GM19025 (cell line): ENCODE measurements at regions not wholly inside any gene's neighbourhood (a gene's known extent, or its start where the extent isn't known, plus 50 kb on each side); places are given as distances from the start of the nearest gene placed in this dataset.

ENCODE experiments used
- ATAC-seq: cut with Tn5 transposase; IDR thresholded peaks from one replicate; pipeline ENCODE4 v1.9.1; 2021; ENCODE audit warnings: mild to moderate bottlenecking, low read depth, moderate library complexity; ENCODE audit not compliant: unreplicated experiment

DNA sequence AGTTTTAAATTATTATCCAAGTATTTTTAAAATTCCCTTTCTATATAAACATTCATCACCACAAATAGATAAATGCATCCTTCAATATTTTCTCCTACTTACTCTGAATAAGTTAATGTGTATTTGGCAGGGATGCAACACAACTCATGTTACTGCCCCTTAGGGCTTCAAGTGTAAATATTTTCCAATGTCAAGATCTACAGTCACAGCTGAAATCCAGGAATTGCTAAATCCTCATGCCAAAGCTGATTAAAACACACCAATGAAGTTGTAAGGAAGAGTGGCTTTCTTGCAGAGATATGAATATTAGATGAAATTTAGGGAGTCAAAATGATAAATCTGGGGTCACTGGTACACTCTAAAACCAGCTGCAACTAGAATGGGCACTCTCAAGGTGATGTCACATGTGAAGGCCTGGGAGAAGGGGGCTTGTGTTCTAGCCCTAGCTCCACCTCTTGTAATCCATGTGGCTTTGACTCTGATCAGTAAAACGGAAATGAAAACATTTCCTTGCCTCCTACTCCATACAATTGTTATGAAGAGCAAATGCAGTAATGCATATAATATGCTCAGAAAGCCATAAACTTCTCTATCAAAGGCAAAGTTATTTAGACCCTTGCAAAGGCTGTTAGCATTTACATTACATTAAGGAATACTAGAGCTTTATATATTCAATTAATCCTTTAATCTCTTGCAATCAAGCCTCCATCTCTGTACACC, 228.1 kb upstream of the NFE2L3 start:
- no peak for ATAC-seq

DNA sequence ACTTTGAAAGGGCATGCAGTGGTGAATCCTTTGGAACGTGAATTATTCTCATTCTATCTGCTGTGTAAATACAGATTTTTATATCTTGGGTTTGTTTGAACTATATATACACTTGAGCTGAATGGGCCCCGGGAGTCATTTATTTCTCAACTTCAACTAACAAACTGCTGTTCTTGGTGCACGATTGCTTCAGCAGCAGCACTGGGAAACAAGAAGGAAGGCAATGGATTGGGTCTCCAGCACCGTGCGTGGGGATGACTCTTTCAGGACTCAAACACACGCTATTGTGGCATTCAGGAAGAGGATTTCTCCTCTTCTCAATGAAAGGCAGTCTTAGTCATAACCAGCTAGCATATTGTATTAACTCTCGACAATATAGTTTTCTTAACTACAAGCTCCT, 226.0 kb upstream of the NFE2L3 start:
- ATAC-seq, result no peak

DNA sequence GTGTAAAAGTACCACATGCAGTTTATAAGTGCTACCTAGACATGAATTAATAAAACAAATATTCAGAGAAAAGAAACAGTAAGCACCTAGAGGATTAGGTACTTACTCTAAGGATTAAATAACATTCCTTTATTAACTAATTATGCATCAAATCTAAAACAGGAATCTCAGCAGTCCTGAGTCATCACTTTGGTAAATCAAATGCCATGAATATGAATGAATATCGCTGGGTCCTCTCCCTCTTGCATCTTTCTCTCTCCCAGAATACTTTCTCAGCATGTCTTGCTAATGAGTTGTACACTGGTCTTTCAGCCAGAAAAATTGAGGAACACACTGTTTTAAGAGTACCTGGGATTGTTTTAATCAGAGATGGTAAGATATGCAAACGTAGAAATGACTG, 225.5 kb upstream of the NFE2L3 start:
- ATAC-seq, result no peak

DNA sequence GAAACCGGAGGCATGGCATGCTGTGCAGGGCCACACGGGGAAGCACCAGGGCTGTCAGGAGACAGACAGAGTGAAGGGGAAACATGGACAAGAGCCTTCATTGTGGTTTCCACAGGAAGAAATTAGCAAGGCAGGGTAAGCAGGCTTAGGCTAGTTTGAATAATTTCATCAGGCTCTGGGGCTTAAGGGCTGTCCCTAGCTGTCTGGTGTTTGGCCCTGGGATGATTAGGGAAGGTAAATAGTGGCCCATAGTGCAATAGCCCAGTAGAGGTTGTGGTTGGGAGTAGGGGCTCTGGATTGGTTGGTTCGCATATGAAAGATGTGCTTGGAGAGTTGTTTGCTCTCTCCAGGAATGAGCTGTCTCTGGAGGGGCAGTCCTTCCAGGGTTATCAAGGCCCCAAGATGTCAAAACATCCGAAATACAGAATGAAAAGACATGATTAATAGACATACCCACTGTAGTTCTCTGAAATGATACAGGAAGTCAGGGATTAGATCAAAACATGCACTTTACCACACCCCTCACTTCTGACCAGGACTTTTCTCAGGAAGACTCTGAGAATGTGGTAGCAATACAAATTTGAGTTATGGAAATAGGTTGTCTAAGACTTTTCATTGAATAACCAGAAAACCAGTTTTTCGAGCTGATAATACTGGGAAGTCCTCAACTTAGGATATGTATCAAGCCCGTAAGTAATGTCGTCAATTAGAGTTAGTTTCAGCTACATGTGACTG, 224.9 kb upstream of the NFE2L3 start:
- ATAC-seq, result no peak

DNA sequence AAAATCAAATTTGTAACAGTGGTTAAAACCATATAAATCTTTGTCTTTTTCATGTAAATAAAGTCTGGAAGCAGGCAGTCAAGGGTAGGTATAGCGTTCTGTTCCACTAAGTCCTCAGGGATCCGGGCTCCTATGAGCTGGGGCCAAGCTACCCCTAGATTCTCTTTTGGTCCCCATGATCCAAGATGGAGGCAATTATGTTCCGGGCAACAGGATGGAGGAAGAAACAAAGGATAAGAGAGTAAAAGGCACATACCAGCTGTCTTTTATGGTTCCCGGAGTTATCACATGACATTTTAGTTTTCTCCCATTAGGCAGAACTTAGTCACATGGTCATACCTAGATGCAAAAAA, 224.4 kb upstream of the NFE2L3 start:
- no peak for ATAC-seq

DNA sequence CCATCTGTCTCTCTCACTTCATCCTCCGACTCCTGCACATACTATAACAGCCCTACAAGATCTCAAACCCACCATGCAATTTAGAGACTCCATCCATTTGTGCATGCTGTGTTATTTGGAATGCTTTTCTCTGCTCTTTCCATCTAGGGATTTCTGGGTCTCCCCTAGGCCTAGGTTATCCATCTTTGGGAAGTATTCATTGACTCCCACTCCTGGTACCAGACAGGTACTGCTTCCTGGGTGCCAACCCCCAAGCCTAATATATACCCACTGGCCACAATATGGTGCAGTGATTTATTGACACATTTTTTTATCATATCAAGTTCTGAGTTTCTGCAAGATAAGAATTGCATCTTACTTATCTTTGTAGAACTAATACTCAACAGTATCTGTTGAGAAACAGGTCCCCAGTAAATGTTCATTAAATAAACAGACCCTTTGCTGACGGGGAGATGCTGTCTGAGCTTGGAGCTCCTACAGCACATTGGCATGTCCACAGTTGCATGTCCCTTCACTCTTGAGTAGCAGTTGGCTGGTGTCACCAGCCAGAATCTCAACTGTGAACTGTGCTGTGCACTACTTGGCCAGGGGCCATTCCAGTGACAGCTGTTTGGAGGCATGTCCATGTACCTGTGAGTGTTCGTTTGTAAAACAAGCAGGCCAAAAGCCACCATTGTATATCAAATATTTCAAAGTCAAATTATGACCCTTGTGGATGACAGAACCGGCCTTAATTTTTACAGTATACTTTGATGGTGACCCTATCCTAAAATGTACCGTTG, 223.3 kb upstream of the NFE2L3 start:
- no peak for ATAC-seq

- no peak for ATAC-seq
Measured at GRCh38 chr7:25929448-25929847, 222.6 kb upstream of the NFE2L3 start.

GRCh38 chr7:25930492-25931048, 221.4 kb upstream of the NFE2L3 start:
- ATAC-seq, result no peak

DNA sequence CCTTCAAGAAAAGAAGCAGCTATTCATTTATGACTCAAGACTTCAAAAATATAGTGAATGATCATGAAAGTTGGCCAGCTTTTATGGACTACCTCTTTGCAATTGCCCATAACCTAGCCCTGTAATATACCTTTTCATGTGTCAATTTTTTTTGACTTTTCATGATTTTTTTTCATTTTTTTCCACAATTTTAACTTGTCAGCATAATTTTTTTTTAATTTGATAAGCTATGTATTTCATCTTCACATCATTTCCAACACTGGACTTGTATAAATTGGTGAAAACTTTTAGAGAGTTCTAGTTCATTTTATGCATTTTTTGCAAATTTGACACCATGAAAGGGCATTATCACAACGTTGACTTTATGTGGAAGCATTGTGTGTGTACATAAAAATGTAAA, 220.8 kb upstream of the NFE2L3 start:
- no peak for ATAC-seq

DNA sequence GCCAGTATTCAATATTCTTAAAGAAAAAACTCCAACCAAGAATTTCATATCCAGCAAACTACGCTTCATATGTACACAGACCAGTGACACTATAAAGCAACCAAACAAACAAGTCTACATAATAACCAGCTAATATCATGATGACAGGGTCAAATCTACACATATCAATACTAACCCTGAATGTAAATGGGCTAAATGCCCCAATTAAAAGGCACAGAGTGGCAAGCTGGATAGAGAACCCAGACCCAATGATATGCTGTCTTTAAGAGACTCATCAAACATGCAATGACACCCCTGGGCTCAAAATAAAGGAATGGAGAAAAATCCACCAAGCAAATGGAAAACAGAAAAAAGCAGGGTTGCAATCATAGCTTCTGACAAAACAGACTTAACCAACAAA, 218.1 kb upstream of the NFE2L3 start:
- ATAC-seq, result no peak

DNA sequence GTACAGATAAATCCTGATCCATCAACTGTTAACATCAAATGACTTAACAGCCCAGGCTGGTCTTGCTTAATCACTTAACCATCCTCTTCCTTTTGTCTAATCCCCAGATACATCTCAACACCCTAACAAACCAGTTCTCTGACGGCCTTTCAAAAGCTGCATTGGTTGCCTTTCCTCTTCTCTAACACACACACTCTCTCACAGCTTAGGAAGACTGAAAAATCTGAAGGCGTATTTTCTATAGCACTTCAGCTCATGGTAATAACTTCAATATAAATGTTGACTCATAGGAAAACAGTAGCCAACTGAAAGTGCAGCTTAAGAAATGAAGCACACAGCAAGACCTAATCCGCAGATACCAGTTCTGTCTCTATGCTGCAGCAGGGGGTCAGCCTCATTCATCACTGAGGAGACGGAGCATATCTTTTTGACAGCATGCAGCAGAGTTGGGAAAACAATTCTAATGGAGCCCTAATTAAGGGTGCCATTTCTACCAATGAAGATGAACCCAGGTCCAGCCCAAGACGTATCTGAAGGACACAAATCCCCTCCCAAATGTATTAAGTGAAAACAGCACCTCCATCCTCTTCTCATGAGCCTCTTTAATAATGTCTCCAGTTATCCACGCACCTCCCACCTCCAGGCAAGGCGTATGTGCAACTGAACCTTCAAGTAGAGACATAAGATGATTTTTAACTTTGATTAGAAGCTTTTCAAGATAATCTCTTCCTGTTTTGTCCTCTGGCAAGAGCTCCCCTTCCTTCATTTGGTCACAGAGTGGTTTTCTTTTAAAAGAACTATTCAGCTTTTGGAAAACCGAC, 211.7 kb upstream of the NFE2L3 start:
- ATAC-seq, result peak; percentile 18

GRCh38 chr7:25944777-25945515, 207.1 kb upstream of the NFE2L3 start:
- ATAC-seq, result no peak

GRCh38 chr7:25945608-25946007, 206.4 kb upstream of the NFE2L3 start:
- ATAC-seq, result no peak

DNA sequence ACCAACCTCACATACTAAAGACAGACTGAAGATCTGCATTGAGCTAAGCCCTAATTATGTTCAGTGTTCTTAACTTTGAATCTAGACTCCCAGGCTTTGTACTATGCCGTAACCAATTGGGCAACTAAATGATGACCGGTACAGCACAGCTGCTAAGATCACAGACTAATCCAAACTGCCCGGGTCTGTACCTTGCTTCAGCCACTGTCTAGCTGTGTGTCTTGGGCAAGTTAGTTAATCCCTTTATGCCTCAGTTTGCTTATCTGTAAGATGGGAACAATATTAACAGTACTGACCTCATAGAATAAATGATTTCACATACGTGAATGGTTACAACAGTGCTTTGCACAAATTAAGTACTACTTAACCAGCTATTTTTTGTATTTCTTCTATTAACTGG, 205.8 kb upstream of the NFE2L3 start:
- no peak for ATAC-seq

DNA sequence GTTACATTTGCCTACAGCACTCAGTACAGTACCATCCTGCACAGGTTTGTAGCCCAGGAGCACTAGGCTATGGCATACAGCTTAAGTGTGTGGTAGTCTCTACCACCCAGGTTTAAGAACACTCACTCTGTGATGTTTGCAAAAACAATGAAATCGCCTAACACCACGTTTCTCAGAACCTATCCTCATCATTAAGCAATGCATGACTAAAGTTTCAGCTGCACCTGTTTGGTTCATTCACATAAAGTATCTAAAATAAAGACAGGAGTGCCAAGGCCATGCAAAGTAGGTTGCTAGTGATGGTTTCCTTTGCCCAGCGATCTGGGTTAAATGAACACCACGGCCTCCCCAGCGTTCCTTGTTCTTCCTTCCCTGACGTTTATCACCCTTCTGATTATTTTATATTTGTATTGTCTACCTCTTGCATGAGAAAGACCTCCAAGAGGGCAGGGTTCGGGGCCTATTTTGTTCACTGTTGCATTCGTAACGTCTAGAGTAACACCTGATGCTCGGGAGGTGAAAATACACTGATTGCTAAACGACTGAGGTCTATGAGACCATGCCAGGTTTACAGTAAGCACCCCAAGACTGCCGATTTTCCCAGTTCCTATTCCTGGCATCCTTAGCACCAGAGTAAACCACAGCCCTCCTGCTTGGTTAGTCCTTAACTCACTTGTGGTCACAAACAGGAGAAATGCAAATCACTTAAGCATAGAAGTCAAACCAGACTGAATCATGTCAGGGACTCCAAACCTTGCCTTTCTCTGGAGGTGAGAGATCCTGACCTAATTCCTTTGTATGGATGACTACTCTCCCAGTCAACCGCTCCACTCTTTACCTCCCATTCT, 204.1 kb upstream of the NFE2L3 start:
- ATAC-seq, result no peak

DNA sequence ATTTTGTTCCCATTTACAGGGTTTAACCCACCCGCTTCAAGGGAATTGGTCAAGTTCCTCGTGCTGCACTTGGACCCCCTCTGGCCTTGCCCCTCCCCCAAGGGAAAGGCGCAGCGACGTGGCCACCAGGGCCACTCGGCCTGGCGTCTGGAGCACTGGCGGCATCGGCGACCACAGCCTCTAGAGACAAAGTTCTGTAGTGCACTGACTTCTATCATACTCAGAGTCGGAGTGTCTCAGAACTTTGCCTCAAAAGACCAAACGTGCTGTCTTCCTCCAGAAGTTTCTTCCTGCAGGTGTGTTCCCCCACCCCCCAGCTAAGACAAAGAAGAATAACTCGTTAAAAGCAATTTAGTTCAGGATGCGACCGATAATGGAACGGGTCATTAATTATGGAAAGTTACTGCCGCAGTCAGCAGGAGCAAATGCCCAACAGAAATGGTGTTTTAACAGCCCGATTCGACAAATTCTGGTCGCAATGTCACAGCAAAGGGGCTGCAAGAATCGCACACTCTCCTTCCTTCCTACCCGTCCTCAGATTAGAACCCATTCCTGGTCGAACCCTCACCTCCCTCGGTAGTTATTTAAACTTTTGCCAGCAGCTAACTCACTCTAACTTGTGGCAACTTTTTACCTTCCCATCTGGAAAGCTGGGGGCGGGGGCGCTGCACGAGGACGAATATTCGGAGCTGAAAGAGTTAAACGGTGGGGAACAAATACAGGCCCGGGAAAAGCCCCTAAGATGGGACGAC, 202.1 kb upstream of the NFE2L3 start:
- ATAC-seq, result no peak

DNA sequence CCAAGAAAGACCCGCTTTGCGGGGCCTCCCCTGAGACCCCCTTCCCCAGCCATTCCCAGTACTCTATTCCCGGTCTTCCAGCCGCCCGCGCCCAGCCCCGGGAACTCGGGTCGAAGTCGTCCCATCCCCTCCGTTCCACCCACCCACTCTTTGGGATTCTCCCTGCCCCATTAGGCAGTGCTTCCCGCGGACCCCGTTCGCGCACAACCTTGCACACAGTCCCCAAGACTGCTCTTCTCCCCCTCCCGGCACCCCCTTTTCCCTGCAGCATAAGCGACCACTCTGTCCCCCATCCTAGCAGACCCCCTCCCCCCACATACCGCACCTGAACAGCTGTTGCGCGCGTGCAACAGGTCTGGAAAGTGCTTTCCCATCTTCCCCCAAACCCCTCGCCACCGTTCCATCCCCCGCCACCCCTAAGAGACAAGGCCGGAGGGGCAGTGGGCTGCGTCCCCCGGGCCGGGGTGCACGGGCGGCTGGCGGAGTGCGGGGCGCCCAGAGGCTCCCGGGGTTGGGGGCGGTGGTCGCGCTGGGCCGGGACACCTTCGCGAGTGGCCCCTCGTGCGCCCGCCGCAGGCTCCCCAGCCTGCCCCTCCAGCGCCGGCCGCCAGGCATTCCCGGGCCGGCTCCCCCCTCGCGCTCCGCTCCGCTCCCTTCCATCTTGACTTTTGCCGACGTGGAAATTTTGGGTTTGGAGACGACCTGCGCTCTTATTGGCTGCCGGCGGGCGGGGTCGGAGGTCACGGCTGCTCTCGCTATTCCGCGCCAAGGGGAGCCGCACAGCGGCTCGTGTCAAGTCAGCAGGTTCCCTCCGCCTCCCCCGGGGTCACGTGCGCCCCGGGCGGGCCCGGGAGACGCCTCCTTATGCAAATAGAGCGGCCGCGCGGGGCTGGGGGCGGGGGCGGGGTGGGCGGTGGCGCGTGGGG, 201.2 kb upstream of the NFE2L3 start:
- peak; percentile 74 for ATAC-seq
